B cell (primary cell): ENCODE measurements at regions not wholly inside any gene's neighbourhood (a gene's known extent, or its start where the extent isn't known, plus 50 kb on each side); places are given as distances from the start of the nearest gene placed in this dataset.

ENCODE experiments used
- ATAC-seq: fragments of 200-7000 bp; cut with Tn5 transposase; one replicate; pipeline ENCODE4 v1.10.0; 2021; ENCODE audit warnings: low read depth, mild to moderate bottlenecking, moderate number of reproducible peaks, moderate library complexity
- CTCF ChIA-PET: fragments of 350-600 bp; sonication (Branson Sonifier 250); formaldehyde crosslinking; loops from one replicate; lab custom pipeline; 2021; ENCODE audit warnings: antibody characterized with exemption, inconsistent platforms; lab: Charles Lee
- POLR2A ChIA-PET: fragments of 350-600 bp; sonication (Branson Sonifier 250); formaldehyde crosslinking; loops from one replicate; lab custom pipeline; 2021; ENCODE audit warnings: antibody characterized with exemption; lab: Charles Lee
- DNase-seq: peaks from one replicate; pipeline ENCODE4 v3.0.0; 2013
- H2AFZ ChIP-seq: 2 replicates; pipeline ENCODE4 v1.6.1; 2012; ENCODE audit warnings: mild to moderate bottlenecking, low read depth, low read length; ENCODE audit not compliant: insufficient read depth, poor library complexity, severe bottlenecking
- H3K27ac ChIP-seq, 2 donors: 1 replicate in 1 of 2; 2 replicates in 1 of 2; pipeline ENCODE4 v1.5.1; 2012 to 2013; ENCODE audit warnings: low read length in 2 of 2, mild to moderate bottlenecking in 2 of 2, moderate library complexity in 1 of 2
- H3K27me3 ChIP-seq, 4 experiments: fragments of 200-600 bp in 1 of 4; sonication (generic) in 1 of 4; replicated peaks in 1 of 4; 1 replicate in 2 of 4; 2 replicates in 2 of 4; pipeline versions ENCODE4 v1.6.1 to v1.7.0; 2013 to 2016; ENCODE audit warnings: low read length in 3 of 4, mild to moderate bottlenecking in 2 of 4, mixed read lengths in 1 of 4, moderate library complexity in 1 of 4; ENCODE audit not compliant: insufficient read depth in 4 of 4, control insufficient read depth in 3 of 4; ENCODE audit errors: control extremely low read depth in 1 of 4
- H3K36me3 ChIP-seq, 2 experiments: replicated peaks in 1 of 2; 1 replicate in 1 of 2; 2 replicates in 1 of 2; pipeline versions ENCODE4 v1.6.1 to v1.7.1; 2013; ENCODE audit warnings: low read length in 1 of 2; ENCODE audit not compliant: insufficient read depth in 2 of 2, control insufficient read depth in 1 of 2; ENCODE audit errors: control extremely low read depth in 1 of 2, extremely low read depth in 1 of 2
- H3K4me1 ChIP-seq, 2 donors: fragments of 200-600 bp in 1 of 2; sonication (generic) in 1 of 2; 1 replicate in 1 of 2; 2 replicates in 1 of 2; pipeline versions ENCODE4 v1.5.1 to v1.6.1; 2013 to 2017; ENCODE audit warnings: low read length in 2 of 2; ENCODE audit not compliant: control insufficient read depth in 2 of 2, insufficient read depth in 2 of 2
- H3K4me2 ChIP-seq: replicated peaks from 2 replicates; pipeline ENCODE3; 2012; ENCODE audit warnings: mild to moderate bottlenecking, low read depth, low read length; ENCODE audit not compliant: poor library complexity, severe bottlenecking
- H3K4me3 ChIP-seq, 5 experiments: fragments of 200-600 bp in 1 of 5; sonication (generic) in 1 of 5; 1 replicate in 3 of 5; 2 replicates in 2 of 5; pipeline versions ENCODE4 v1.5.1 to v1.7.0; 2011 to 2016; ENCODE audit warnings: low read length in 4 of 5, mild to moderate bottlenecking in 4 of 5, low read depth in 2 of 5, control low read depth in 1 of 5, moderate library complexity in 1 of 5; ENCODE audit not compliant: insufficient read depth in 1 of 5; ENCODE audit errors: control extremely low read depth in 1 of 5, extremely low read depth in 1 of 5
- H3K79me2 ChIP-seq: fragments of 200-600 bp; sonication (generic); one replicate; pipeline ENCODE4 v1.6.0; 2016; ENCODE audit warnings: low read length; ENCODE audit not compliant: control insufficient read depth, insufficient read depth
- H3K9ac ChIP-seq: fragments of 200-600 bp; sonication (generic); 2 replicates; pipeline ENCODE4 v1.6.1; 2017; ENCODE audit warnings: mild to moderate bottlenecking, low read length, moderate library complexity
- H3K9me3 ChIP-seq, 3 donors: one replicate each; pipeline versions ENCODE4 v1.6.1 to v1.7.1; 2013; ENCODE audit warnings: low read length in 2 of 3; ENCODE audit not compliant: control insufficient read depth in 2 of 3, insufficient read depth in 1 of 3; ENCODE audit errors: control extremely low read depth in 1 of 3
- H4K20me1 ChIP-seq: 2 replicates; pipeline ENCODE4 v1.6.0; 2012; ENCODE audit warnings: mild to moderate bottlenecking, low read length; ENCODE audit not compliant: insufficient read depth, control insufficient read depth, poor library complexity, severe bottlenecking
- H3K27ac Mint-ChIP-seq: one replicate; pipeline ENCODE4 v1.8.0; 2021; ENCODE audit warnings: mixed read lengths
- H3K27me3 Mint-ChIP-seq: one replicate; pipeline ENCODE4 v1.8.0; 2021; ENCODE audit warnings: mixed read lengths
- H3K4me1 Mint-ChIP-seq: one replicate; pipeline ENCODE4 v1.8.0; 2021; ENCODE audit warnings: mixed read lengths
- H3K4me3 Mint-ChIP-seq: one replicate; pipeline ENCODE4 v1.8.0; 2021; ENCODE audit warnings: mixed read lengths
- H3K9me3 Mint-ChIP-seq: one replicate; pipeline ENCODE4 v1.8.0; 2022; ENCODE audit warnings: mixed read lengths; ENCODE audit not compliant: insufficient read depth
- EZH2 ChIP-seq: IDR thresholded peaks from 2 replicates; pipeline ENCODE4 v1.6.1; 2012; ENCODE audit warnings: borderline replicate concordance, low read depth, mild to moderate bottlenecking, moderate library complexity, low read length; ENCODE audit not compliant: insufficient read depth, poor library complexity, severe bottlenecking
- WGBS: methylation state at CpG from one replicate; pipeline ENCODE4 v1.1.5; 2013; ENCODE audit warnings: missing lambda C conversion rate; ENCODE audit not compliant: insufficient coverage; 5-methylcytosine and 5-hydroxymethylcytosine counted together
- intact Hi-C: fragments of 100-400 bp; cut with micrococcal nuclease; formaldehyde crosslinking; loops from one replicate; pipeline ENCODE4 v1.10.0; 2022
- TF ChIP-seq, protein P1 (sequence below): fragments of 200-600 bp; IDR thresholded peaks from one replicate; pipeline ENCODE4 v1.8.0; 2022; ENCODE audit warnings: antibody characterized with exemption, mild to moderate bottlenecking

DNA sequence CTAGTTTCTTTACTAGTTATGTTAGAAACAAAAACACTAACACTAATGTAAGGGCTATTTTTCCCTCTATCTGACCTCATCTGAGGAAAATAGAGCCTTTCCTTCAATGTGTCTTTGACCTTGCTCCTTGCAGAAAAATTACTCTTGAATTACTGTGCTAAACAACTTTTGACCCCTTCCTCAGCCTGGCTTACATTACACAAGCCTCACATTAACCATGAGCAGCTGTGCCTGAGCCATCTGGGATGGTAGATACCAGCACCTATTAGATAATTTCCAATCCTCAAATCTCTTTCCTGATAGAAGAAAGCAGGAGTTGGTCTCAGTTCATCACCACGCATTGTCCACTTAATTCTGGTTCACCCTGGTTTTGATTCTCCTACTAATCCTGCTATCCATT is 134.4 kb upstream of the NCAM1 start:
- no peaks in the 10 kb centered on the region for H3K79me2 ChIP-seq
- peaks cover 0 to 13% (median 0%) of the 10 kb centered on the region in 3 donors for H3K9me3 ChIP-seq
- H3K4me2 ChIP-seq: no peak overlapping the region
- Mint-ChIP-seq H3K4me3 (no peak overlapping the region), H3K27me3 (peaks cover 6% of the 10 kb centered on the region), H3K4me1 (no peaks in the 10 kb centered on the region), H3K9me3 (no peaks in the 10 kb centered on the region), H3K27ac (no peak overlapping the region)
- no peak overlapping the region for H2AFZ ChIP-seq
- H3K27ac ChIP-seq: no peak overlapping the region
- intact Hi-C loops: no loop called here
- 86% methylated on average over 1 of the region's 1 CpG for WGBS
- no peak overlapping the region for H3K9ac ChIP-seq
- CTCF ChIA-PET: no interaction called here
- ATAC-seq (no peak), DNase-seq (no peak)
- H3K27me3 ChIP-seq: no peaks in the 10 kb centered on the region
- no peak overlapping the region for H3K4me3 ChIP-seq
- no peaks in the 10 kb centered on the region for H3K36me3 ChIP-seq
- H3K4me1 ChIP-seq: no peaks in the 10 kb centered on the region
- no peaks in the 10 kb centered on the region for H4K20me1 ChIP-seq
- POLR2A ChIA-PET: no interaction called here
- TF ChIP-seq EZH2: no peak
- TF ChIP-seq, protein P1, sequence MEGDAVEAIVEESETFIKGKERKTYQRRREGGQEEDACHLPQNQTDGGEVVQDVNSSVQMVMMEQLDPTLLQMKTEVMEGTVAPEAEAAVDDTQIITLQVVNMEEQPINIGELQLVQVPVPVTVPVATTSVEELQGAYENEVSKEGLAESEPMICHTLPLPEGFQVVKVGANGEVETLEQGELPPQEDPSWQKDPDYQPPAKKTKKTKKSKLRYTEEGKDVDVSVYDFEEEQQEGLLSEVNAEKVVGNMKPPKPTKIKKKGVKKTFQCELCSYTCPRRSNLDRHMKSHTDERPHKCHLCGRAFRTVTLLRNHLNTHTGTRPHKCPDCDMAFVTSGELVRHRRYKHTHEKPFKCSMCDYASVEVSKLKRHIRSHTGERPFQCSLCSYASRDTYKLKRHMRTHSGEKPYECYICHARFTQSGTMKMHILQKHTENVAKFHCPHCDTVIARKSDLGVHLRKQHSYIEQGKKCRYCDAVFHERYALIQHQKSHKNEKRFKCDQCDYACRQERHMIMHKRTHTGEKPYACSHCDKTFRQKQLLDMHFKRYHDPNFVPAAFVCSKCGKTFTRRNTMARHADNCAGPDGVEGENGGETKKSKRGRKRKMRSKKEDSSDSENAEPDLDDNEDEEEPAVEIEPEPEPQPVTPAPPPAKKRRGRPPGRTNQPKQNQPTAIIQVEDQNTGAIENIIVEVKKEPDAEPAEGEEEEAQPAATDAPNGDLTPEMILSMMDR: no peak

DNA sequence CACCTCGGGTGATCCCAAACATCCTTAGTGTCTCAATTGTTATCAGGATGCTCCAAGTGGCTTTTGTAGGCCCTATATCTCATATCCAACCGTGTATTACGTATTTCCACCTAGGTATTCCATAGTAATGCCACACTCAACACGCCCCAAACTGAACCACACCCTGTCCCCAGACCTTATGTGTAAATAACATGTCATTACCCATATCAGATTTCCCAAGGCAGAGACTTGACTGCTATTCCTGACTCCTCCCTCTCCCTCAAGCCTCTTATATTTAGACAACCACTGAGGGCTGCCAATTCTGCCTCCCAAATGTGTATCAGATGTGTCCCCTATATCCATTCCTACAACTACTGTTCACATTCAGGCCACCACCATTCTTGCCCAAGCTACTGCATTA is 132.8 kb upstream of the NCAM1 start:
- Mint-ChIP-seq H3K4me3 (no peak overlapping the region), H3K4me1 (no peaks in the 10 kb centered on the region), H3K27ac (no peak overlapping the region), H3K9me3 (no peaks in the 10 kb centered on the region), H3K27me3 (peaks cover 6% of the 10 kb centered on the region)
- DNase-seq: no peak
- no peaks in the 10 kb centered on the region for H3K27me3 ChIP-seq
- no peak for TF ChIP-seq EZH2
- TF ChIP-seq, protein P1: no peak
- H3K9ac ChIP-seq: no peak overlapping the region
- H4K20me1 ChIP-seq: no peaks in the 10 kb centered on the region
- no peak overlapping the region for H2AFZ ChIP-seq
- H3K4me2 ChIP-seq: no peak overlapping the region
- no peaks in the 10 kb centered on the region for H3K36me3 ChIP-seq
- POLR2A ChIA-PET: no interaction called here
- H3K9me3 ChIP-seq: peaks cover 0 to 8% (median 0%) of the 10 kb centered on the region in 3 donors
- CTCF ChIA-PET: no interaction called here
- 91% methylated on average over 4 of the region's 4 CpGs for WGBS
- intact Hi-C loops: no loop called here
- H3K27ac ChIP-seq: no peak overlapping the region
- no peaks in the 10 kb centered on the region for H3K79me2 ChIP-seq
- no peaks in the 10 kb centered on the region for H3K4me1 ChIP-seq
- H3K4me3 ChIP-seq: no peak overlapping the region
- no peak for ATAC-seq
